Natural killer cell (primary cell): ENCODE measurements at regions not wholly inside any gene's neighbourhood (a gene's known extent, or its start where the extent isn't known, plus 50 kb on each side); places are given as distances from the start of the nearest gene placed in this dataset.
A peak's percentile ranks its signal among the peaks of the same experiment; 100 is the strongest.
"Not testable (repeated sequence)": the region's sequence is repeated elsewhere in the genome, so short reads cannot be mapped to it uniquely, and the experiment has no call there.

Source experiments
- ATAC-seq, 3 donors: fragments of 150-1000 bp in 2 of 3; fragments of 200-7000 bp in 1 of 3; cut with Tn5 transposase; 1 replicate in 1 of 3; 2 replicates in 2 of 3; pipeline ENCODE4 v1.10.0; 2021; ENCODE audit warnings: mild to moderate bottlenecking in 2 of 3, moderate library complexity in 2 of 3
- DNase-seq, 2 donors: peaks; one replicate each; pipeline versions ENCODE4 v3.0.0 to v3.0.0-alpha.2; 2013 to 2021; ENCODE audit warnings: mixed read lengths in 1 of 2
- H3K27ac ChIP-seq: one replicate; pipeline ENCODE4 v1.5.1; 2013; ENCODE audit warnings: mild to moderate bottlenecking, low read length
- H3K27me3 ChIP-seq: one replicate; pipeline ENCODE4 v1.6.1; 2013; ENCODE audit warnings: low read length; ENCODE audit not compliant: control insufficient read depth, insufficient read depth
- H3K36me3 ChIP-seq: one replicate; pipeline ENCODE4 v1.6.1; 2013; ENCODE audit warnings: low read length; ENCODE audit not compliant: control insufficient read depth, insufficient read depth
- H3K4me1 ChIP-seq: one replicate; pipeline ENCODE4 v1.6.1; 2013; ENCODE audit warnings: low read length; ENCODE audit not compliant: control insufficient read depth, insufficient read depth
- H3K4me3 ChIP-seq: one replicate; pipeline ENCODE4 v1.5.1; 2013; ENCODE audit warnings: low read length
- H3K9me3 ChIP-seq: one replicate; pipeline ENCODE4 v1.6.1; 2013; ENCODE audit warnings: low read length; ENCODE audit not compliant: control insufficient read depth, insufficient read depth
- H3K27ac Mint-ChIP-seq, 2 donors: one replicate each; pipeline ENCODE4 v1.8.0; 2022; ENCODE audit warnings: mild to moderate bottlenecking in 2 of 2, mixed read lengths in 2 of 2, moderate library complexity in 1 of 2
- H3K27me3 Mint-ChIP-seq, 2 donors: one replicate each; pipeline ENCODE4 v1.8.0; 2022; ENCODE audit warnings: low read depth in 2 of 2, mixed read lengths in 2 of 2
- H3K36me3 Mint-ChIP-seq: one replicate; pipeline ENCODE4 v1.8.0; 2022; ENCODE audit warnings: mixed read lengths
- H3K4me1 Mint-ChIP-seq, 2 donors: one replicate each; pipeline ENCODE4 v1.8.0; 2022; ENCODE audit warnings: mixed read lengths in 2 of 2
- H3K4me3 Mint-ChIP-seq: one replicate; pipeline ENCODE4 v1.8.0; 2022; ENCODE audit warnings: mild to moderate bottlenecking, moderate library complexity, mixed read lengths
- H3K9me3 Mint-ChIP-seq, 2 donors: one replicate each; pipeline ENCODE4 v1.8.0; 2022; ENCODE audit warnings: mixed read lengths in 2 of 2
- WGBS: methylation state at CpG from one replicate; pipeline ENCODE4 v1.1.7; 2013; ENCODE audit warnings: missing lambda C conversion rate; ENCODE audit not compliant: insufficient coverage; 5-methylcytosine and 5-hydroxymethylcytosine counted together
- intact Hi-C: fragments of 100-400 bp; cut with micrococcal nuclease; formaldehyde crosslinking; loops from one replicate; pipeline ENCODE4 v1.14.2; 2022
- TF ChIP-seq, protein P1 (sequence below): fragments of 200-600 bp; IDR thresholded peaks from one replicate; pipeline ENCODE4 v1.8.0; 2022; ENCODE audit warnings: antibody characterized with exemption

DNA sequence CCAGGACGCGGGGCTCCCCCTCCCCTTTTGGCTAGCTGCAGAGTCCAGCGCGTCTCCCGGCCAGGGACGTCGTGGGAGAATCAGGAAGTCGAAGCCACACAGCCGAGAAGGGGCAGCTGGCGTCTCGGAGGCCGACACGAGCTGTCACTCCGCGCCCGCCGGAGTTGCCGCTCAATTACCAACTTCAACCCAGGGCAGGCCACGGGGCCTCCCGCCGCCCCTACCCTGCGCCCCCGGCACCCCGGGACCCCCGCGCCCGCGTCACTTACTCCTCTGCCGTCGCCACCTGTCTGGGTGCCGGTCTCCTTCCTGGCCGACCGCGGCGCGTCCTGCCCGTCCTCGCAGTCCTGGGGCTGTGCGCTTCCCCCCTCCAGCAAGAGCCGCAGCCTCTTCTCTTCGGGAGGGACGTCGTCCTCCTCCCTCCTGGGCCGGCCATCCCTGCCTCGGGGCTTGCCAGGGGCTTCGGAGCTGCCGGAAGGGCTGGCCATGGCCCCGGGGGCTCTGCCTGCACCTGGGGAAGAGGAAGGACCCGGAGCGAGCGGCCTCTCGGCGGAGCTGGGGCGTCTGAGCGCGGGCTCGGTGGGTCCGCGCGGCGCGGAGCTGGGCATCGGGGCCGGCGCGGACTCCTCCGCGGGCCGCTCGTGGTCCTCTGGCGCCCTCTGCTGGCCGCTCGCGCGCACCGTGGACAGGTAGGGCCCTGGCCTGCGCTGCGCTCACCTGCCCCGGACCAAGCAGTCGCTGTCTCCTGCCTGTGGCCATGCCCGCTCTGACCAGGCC is 65.6 kb upstream of the CLEC6A start:
- H3K4me1 Mint-ChIP-seq: not testable (repeated sequence)
- intact Hi-C loops: loop anchor here (10.0 kb wide), 1 partner anchor 285 kb away; no protein-coding TSS in a partner anchor

GRCh38 chr12:8396225-8397071 is 59.3 kb upstream of the CLEC6A start:
- WGBS: 2% methylated on average over 77 of the region's 79 CpGs
- not testable (repeated sequence) for H3K36me3 ChIP-seq, H3K27ac Mint-ChIP-seq, H3K27me3 ChIP-seq, H3K9me3 Mint-ChIP-seq, H3K4me1 ChIP-seq, H3K36me3 Mint-ChIP-seq, H3K9me3 ChIP-seq, H3K4me1 Mint-ChIP-seq, H3K27ac ChIP-seq
- ATAC-seq (peak; percentile 87 to 100 (median 88)), DNase-seq (peak; percentile 75 to 81)
- intact Hi-C loops: loop anchor here (10.0 kb wide), 1 partner anchor 292 kb away; no protein-coding TSS in a partner anchor
- TF ChIP-seq, protein P1, sequence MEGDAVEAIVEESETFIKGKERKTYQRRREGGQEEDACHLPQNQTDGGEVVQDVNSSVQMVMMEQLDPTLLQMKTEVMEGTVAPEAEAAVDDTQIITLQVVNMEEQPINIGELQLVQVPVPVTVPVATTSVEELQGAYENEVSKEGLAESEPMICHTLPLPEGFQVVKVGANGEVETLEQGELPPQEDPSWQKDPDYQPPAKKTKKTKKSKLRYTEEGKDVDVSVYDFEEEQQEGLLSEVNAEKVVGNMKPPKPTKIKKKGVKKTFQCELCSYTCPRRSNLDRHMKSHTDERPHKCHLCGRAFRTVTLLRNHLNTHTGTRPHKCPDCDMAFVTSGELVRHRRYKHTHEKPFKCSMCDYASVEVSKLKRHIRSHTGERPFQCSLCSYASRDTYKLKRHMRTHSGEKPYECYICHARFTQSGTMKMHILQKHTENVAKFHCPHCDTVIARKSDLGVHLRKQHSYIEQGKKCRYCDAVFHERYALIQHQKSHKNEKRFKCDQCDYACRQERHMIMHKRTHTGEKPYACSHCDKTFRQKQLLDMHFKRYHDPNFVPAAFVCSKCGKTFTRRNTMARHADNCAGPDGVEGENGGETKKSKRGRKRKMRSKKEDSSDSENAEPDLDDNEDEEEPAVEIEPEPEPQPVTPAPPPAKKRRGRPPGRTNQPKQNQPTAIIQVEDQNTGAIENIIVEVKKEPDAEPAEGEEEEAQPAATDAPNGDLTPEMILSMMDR: peak; percentile 67
- Mint-ChIP-seq H3K4me3 (peak overlapping the region; percentile 63), H3K27me3 (peaks cover 0 to 13% of the 10 kb centered on the region in 2 donors)
- H3K4me3 ChIP-seq: peak overlapping the region; percentile 22

More for the DNA sequence above, 65.6 kb upstream of the CLEC6A start:
- H3K9me3 Mint-ChIP-seq, H3K27ac Mint-ChIP-seq, H3K4me3 ChIP-seq, H3K36me3 Mint-ChIP-seq, H3K27ac ChIP-seq, H3K4me1 ChIP-seq, H3K9me3 ChIP-seq, H3K36me3 ChIP-seq, H3K27me3 ChIP-seq: not testable (repeated sequence)
- Mint-ChIP-seq H3K27me3 (peaks cover 7 to 12% of the 10 kb centered on the region in 2 donors), H3K4me3 (peak overlapping the region; percentile 63)
- WGBS: under 1% methylated on average over 67 of the region's 81 CpGs
- DNase-seq (peak; percentile 36 to 56), ATAC-seq (peak; percentile 50 to 67 (median 58))
- TF ChIP-seq, protein P1: peak; percentile 28

DNA sequence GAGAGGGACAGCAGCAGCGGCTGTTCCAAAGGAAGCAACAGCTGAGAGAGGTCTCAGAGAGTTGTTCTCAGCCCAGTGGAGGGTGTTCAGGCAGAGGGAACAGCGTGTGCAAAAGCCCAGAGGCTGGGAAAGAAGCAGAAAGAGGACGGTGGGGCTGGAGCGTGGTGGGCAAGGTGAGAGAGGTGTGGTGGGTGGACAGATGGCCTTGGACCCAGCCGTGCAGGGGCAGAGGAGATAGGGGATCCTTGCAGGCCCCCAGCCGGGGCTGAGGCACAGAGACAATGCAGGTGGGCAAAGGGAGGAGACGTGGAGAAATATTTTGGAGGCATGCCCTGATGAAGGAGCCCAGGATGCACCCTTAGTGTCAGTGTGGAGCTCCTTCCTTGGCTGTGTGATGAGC is 58.4 kb upstream of the CLEC6A start:
- not testable (repeated sequence) for H3K36me3 Mint-ChIP-seq, H3K4me3 Mint-ChIP-seq, H3K36me3 ChIP-seq, H3K4me1 ChIP-seq, H3K27ac ChIP-seq, H3K27me3 ChIP-seq, H3K4me3 ChIP-seq, H3K9me3 ChIP-seq, ATAC-seq, H3K9me3 Mint-ChIP-seq, DNase-seq, H3K27ac Mint-ChIP-seq, H3K4me1 Mint-ChIP-seq
- H3K27me3 Mint-ChIP-seq: peaks cover 0 to 13% of the 10 kb centered on the region in 2 donors
- intact Hi-C loops: loop anchor here (10.0 kb wide), 1 partner anchor 293 kb away; no protein-coding TSS in a partner anchor
- WGBS: 64% methylated on average over 6 of the region's 7 CpGs

DNA sequence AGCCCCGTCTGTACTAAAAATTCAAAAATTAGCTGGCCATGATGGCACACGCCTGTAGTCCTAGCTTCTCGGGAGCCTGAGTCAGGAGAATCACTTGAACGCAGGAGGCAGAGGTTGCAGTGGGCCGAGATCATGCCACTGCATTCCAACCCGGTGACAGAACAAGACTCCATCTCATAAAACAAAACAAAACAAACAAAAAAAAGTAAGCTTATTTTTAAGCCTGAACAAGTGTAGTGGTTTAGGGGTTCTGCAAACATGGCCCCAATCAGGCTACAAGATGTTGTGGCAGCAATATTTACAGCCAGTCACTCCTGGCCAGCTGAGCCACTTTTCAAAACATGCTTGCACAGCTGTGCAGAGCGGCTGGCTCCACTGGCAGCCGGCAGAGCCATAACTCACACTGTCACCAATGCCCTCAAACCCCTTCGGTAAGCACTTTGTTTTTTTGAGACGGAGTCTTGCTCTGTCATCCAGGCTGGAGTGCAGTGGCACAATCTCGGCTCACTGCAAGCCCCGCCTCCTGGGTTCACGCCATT is 56.2 kb upstream of the CLEC6A start:
- not testable (repeated sequence) for ATAC-seq, H3K9me3 Mint-ChIP-seq
- intact Hi-C loops: loop anchor here (10.0 kb wide), 1 partner anchor 295 kb away; no protein-coding TSS in a partner anchor

GRCh38 chr12:8403834-8404233 is 51.9 kb upstream of the CLEC6A start:
- 95% methylated on average over 4 of the region's 6 CpGs for WGBS
- intact Hi-C loops: not testable (repeated sequence)

More for the DNA sequence above, 56.2 kb upstream of the CLEC6A start:
- peaks cover 0 to 10% of the 10 kb centered on the region in 2 donors for H3K27me3 Mint-ChIP-seq
- not testable (repeated sequence) for H3K9me3 ChIP-seq, H3K4me1 ChIP-seq, H3K4me3 Mint-ChIP-seq, H3K27ac ChIP-seq, H3K27ac Mint-ChIP-seq, H3K36me3 ChIP-seq, H3K27me3 ChIP-seq, H3K4me1 Mint-ChIP-seq, H3K36me3 Mint-ChIP-seq, DNase-seq, H3K4me3 ChIP-seq
- WGBS: 63% methylated on average over 12 of the region's 13 CpGs

GRCh38 chr12:8404341-8404740 is 51.4 kb upstream of the CLEC6A start:
- H3K4me1 ChIP-seq, H3K36me3 ChIP-seq, H3K36me3 Mint-ChIP-seq, H3K27ac ChIP-seq, H3K4me3 Mint-ChIP-seq, H3K27ac Mint-ChIP-seq, H3K9me3 ChIP-seq, H3K4me3 ChIP-seq, H3K9me3 Mint-ChIP-seq, DNase-seq, H3K4me1 Mint-ChIP-seq, H3K27me3 ChIP-seq, ATAC-seq, intact Hi-C loops: not testable (repeated sequence)
- peaks cover 0 to 10% of the 10 kb centered on the region in 2 donors for H3K27me3 Mint-ChIP-seq
- WGBS: 92% methylated on average over 26 of the region's 26 CpGs

More at GRCh38 chr12:8403834-8404233, 51.9 kb upstream of the CLEC6A start:
- H3K27me3 Mint-ChIP-seq: peaks cover 0 to 10% of the 10 kb centered on the region in 2 donors
- H3K4me3 ChIP-seq, H3K36me3 ChIP-seq, H3K4me1 ChIP-seq, ATAC-seq, H3K27me3 ChIP-seq, DNase-seq, H3K4me3 Mint-ChIP-seq, H3K9me3 ChIP-seq, H3K36me3 Mint-ChIP-seq, H3K27ac ChIP-seq, H3K9me3 Mint-ChIP-seq, H3K27ac Mint-ChIP-seq, H3K4me1 Mint-ChIP-seq: not testable (repeated sequence)
